ENCODE measurements at regions not wholly inside any gene's neighbourhood (a gene's known extent, or its start where the extent isn't known, plus 50 kb on each side); places are given as distances from the start of the nearest gene placed in this dataset.

GRCh38 chr5:156218367-156219158 is 108.4 kb upstream of the SGCD start:
- no peak for TF ChIP-seq CTCF (IDR thresholded peaks at IDR 0.05)
- no peak for TF ChIP-seq POLR2A (IDR thresholded peaks at IDR 0.05)
